NCI-H82 treated with DMSO at 0.1 percent for 48 hours (cell line): ENCODE measurements at regions not wholly inside any gene's neighbourhood (a gene's known extent, or its start where the extent isn't known, plus 50 kb on each side); places are given as distances from the start of the nearest gene placed in this dataset.
"Not testable (repeated sequence)": the region's sequence is repeated elsewhere in the genome, so short reads cannot be mapped to it uniquely, and the experiment has no call there.

ENCODE experiments used
- DNase-seq: peaks from one replicate; lab custom pipeline; 2025; ENCODE audit not compliant: unreplicated experiment; lab: John Stamatoyannopoulos, UW

DNA sequence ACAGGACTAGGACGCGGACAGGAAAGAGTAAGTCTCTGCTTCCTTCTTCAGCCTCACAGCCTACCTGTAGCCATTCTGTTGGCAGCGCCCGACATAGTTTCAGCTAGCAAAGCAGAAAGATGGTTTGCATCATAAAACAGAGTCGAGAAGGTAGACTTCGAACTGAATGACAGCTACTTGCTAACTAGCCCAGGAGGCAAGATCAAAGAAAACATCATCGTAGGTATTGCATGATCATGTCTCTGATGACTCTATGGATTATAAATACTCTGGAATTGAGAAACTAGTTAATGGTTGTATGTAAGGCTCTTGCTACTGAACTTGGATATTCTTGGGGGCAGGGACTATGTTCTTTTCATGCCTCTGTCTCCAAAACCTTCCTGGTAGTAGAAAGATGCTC, 333.1 kb upstream of the KLF3 start:
- DNase-seq = no peak

DNA sequence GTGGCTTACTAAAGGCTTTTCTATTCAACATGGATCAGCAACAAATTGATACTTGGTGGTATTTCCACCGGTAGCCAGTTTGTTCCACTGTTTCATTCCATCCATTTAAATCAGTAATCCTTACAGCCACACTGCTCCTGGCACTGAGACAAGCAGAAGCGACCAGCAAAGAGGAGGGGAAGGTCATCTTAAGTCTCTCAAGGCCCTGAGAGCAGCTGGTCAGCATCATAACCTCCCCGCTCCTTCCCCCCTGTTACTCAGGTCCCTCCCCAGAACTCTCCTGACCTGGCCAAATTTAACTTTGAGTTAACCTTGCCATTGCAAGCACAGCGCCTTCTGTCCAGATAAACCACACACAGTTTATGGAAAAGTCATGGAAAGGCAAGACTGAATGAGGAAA, 331.3 kb upstream of the KLF3 start:
- DNase-seq = no peak

DNA sequence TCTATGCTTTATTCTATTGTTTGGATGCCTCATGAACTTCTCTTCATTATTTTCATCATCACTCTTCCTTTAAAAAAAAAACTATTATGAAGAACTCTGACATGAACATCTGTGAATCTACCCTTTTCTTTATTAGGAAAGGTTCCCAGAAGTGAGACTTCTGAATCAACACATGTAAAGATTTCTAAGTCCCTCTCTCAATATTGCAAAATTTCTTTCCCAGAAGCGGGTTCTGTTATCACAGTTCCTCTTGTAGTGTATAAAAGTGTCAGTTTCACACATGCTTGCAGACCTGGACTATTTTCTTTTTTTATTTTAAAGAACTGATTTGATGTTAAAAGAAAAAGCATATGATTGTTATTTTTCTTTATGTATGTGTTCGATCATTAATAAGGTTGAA, 330.8 kb upstream of the KLF3 start:
- DNase-seq = no peak

DNA sequence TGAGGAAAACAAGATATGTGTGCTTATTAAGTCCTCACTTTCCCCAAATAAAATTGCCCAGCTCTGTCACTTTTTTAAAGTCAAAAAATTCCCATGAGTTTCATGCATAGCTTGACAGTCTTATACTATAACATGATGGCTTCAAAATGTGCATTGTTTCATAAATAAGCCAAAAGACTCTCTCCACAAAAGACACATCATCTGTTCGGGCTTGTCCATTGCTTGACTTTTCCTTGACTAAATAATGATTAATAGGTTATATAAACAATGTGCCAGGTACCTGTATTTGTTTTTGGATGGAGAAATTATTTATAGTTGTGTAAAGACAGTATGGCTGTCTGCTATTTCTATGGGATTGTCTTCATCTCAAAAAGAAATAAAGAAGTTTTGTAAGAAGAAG, 329.2 kb upstream of the KLF3 start:
- no peak for DNase-seq

DNA sequence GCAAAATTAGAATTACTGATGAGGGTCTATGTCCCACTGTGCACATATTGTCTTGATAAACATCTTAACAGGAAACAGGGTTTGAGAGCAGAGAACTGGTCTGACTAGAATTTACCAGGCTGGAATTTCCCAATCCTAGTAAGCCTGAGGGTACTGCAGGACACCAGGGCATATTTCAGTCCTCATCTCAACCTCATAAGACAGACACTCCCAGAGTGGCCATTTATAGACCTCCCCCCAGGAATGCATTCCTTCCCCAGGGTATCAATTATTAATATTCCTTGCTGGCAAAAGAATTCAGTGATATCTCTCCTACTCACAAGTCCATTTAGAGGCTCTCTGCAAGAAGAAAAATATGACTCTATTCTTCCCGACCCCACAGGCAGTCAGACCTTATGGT, 325.1 kb upstream of the KLF3 start:
- not testable (repeated sequence) for DNase-seq

DNA sequence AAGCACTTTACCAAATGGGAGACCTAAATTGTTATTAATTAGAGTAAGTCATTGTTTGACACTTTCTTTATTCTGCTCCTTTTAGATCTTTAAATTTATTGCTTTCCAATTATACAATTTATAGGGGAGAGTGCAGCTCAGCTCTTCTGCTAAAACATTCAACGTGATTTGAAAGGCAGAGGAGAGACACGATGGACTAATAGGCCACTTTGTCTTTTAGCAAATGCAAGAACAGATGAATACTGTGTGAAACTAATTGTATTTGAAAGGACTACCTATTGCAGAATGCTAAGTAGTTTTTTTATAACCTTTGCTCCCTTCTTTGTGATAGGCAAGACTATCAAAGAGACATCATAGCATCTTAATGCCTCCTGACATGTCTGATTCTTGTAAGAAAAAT, 320.4 kb upstream of the KLF3 start:
- no peak for DNase-seq

DNA sequence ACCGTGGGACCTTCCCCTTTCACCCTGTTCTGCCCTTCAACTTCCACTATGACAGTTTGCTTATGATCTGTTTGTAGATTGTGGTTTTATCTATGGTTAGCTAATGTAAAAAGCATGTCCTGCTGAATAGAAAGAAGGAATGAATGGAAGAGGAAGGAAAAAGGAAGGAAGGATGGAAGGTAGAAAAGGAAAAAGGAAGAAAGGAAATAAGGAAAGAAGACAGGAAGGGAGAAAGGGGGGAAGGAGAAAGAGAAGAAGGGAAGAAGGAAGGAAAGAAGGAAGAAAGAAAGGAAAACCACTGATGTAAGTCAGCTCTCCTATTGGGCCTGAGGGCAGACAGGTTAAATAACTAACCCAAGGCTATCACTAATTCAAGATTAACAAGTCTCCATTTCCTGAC, 319.1 kb upstream of the KLF3 start:
- no peak for DNase-seq

DNA sequence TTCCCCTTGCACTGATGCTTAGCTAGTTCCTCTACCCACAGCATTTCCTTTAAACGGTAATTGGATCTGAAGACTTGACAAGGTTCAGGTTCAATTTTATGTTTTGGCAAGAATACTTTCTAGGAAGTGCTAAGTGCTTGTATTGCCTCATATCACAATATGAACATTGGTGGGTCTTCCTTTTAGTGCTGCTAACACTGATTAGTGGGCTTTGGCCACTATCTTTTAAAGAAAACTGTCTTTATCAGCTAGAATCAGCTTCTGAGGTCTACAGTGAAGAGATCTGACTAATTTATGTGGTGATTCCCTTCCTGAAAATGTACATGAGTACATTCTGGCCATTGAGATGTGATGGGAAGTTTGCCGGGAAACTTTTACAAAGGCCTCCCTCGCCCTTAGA, 316.7 kb upstream of the KLF3 start:
- DNase-seq = no peak

DNA sequence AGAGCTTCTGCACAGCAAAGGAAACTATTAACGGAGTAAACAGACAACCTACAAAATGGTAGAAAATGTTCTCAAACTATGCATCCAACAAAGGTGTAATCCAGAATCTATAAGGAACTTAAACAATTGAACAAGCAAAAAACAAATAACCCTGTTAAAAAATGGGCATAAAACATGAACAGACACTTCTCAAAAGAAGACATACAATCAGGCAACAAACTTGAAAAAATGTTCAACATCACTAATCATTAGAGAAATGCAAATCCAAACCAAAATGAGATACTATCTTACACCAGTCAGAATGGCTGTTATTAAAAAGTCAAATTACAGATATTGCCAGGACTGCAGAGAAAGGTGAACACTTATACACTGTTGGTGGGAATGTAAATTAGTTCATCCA, 309.6 kb upstream of the KLF3 start:
- no peak for DNase-seq

DNA sequence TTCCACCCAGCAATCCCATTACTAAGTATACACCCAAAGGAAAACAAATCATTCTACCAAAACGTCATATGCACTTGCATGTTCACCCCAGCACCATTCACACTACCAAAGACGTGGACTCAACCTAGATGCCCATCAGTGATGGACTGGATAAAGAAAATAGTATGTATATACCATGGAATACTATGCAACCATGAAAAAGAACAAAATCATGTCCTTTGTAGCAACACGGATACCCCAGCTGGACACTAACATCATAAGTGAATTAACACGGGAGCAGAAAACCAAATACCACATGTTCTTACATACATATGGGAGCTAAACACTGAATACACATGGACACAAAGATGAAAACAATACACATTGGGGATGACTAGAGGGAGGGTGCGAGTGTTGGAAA, 309.1 kb upstream of the KLF3 start:
- no peak for DNase-seq

DNA sequence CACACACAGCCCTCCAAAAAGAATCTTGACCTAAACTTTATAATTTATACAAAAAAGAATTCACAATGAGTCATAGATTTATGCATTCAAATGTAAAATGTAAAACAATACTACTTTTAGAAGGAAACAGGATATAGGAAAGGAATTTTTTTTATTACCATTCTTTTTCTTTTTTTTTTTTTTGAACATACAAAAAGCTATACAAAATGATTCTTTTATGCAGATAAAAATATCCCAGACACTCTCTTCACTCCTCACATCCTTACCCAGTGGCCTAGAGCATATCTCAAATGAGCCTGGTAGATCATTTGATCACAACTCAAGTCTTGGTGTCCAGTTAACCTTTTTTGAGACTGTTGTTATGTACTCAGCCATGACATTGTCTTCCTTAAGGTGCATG, 307.3 kb upstream of the KLF3 start:
- no peak for DNase-seq

DNA sequence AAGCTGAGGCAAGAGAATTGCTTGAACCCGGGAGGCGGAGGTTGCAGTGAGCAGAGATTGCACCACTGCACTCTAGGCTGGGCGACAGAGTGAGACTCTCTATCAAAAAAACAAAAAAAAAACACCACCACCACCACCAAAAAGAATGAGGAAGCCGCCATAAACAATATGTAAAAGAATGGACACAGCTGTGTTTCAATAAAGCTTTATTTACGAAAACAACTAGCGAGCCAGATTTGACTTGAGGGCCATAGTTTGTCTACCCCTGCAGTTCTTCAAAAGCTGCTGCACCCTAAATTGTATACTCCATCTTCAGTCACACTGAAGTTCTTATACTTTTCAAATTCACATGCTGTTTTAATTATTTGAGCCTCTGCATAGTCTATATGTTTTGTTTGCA, 306.5 kb upstream of the KLF3 start:
- DNase-seq = no peak

DNA sequence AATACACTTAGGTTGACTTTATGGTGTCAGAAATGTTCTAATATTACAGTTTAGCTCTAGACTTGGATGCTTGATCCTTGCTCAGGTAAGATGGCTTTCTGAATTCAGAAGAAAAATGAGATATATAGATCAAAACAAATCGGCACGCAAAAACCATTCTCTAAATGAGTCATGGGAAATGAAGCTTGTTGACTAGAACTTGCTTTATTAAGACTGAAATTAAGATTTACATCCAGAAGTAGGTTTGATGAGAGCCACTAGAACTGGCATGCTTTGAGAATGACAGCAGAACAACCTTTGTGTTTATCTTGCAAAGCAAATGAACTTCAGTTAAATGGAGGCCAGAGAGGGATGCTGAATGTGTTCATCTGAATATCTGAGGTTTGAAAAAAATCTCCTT, 304.9 kb upstream of the KLF3 start:
- no peak for DNase-seq

DNA sequence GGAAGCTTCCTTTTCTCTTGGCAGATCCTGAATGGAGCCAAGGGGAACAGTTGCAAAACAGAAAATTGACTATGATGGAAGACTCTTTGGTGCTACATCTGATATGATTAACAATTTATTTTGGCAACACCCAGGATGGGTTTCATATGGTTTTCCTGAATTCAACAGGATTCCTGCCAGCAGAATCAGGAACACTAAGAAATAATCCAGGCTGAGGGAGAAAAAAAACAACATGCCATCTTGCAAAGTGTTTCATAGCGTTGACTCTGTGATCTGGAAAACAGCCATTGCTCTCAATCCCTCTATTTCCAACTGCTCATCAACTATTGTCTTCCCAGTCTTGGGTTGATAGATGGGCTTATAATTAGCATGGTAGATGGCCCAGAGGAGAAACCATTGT, 303.8 kb upstream of the KLF3 start:
- DNase-seq = no peak

DNA sequence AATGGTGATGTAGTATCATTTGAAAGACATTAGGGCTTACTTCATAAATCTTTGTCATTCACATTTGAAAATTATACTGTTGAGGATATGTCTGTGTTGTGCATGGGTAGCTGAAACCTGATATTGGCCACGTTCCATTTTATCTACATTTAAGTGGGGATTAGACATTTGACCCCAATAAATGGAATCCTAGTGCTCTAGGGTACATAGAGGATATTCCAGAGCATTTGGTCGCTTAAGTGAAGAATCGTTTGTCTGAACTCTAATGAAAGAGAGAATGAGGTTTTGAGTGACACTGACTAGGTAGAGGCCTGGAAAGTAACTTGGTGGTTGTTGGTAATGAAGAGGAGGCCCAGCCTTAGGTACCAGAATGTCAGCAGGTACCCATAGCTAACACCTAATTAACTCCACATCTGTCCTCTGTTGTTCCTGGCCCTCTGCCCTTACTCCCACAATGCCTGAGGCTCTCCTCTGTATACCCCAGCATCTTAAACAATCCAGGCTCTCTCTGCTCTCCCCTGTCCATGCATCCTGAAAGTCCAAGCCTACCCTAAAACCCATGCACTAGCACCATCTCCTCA, 299.5 kb upstream of the KLF3 start:
- DNase-seq = no peak

DNA sequence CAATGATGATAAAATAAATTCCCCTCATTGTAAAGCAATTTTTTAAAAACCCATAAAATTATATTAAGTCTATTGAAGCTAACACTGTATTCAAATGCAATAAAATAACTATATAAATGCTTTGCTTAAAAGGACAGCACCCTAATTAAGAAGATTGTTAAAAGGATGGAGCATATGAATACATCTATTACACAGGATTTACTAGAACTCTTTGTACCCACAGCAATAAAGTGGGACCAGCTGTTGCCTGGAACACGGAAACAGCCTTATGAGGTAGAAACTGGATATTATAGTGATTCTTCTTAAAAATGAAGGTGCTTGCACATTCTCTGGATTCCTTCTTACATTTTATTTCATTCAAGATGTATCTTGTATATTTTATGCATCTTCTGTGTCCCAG, 298.7 kb upstream of the KLF3 start:
- no peak for DNase-seq

DNA sequence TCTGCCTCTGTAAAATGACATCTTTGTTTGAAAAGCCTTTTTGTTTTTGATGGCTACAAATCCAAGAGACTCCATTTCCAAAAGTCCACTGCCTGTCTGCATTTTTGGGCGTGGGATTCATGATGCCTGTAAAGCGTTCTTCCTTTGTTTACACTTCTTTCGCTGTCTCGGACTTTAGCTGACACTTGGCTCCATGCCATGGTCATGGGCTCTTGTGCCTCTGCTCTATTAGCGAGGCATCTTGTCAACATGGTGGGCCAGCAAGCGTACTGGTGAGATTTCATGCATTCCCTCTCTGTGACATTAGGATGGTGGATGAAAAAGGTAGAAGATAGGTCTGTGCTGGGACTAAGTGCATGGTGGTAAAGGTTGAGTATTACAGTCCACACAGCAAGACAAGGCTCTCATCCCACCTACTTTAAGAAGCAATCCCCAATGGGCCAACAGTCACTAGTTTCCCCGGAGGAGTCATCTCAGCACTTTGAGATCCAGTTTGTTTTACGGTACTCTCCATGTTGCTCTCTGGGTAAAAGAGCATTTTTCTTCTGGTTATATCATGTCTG, 298.2 kb upstream of the KLF3 start:
- DNase-seq = no peak

DNA sequence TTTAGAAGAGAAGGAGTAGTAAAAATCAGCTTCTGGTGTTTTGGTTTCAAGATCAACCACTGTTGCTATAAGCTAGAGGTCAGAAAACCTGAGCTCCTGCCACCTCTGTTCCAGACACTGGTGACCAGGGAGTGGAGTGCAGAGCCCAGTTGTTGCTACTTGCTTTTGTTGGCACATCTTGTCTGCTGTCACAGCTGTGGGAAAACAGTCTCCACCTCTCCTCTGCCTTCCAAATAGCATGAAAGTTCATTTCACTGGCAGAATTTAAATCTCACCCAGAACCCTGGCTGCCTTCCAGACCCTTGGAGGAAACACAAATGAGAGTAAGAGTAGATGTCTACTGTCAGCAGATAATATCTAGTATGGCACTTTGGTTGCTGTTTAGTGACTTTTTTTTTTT, 297.5 kb upstream of the KLF3 start:
- DNase-seq = no peak

DNA sequence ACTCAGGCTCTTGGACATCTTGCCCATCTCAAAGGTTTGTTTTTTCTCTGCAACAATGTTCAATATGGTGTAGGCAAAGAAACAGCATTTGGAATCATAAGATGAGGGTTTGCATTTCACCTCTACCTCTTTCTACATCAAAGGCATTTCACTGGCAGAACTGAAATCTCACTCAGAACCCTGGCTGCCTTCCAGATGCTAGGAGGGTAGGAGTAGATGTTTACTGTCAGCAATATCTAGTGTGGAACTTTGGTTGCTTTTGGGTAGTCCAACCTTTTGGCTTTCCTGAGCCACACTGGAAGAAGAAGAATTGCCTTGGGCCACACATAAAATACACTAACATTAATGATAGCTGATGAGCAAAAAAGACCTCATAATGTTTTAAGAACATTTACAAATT, 297.0 kb upstream of the KLF3 start:
- no peak for DNase-seq

DNA sequence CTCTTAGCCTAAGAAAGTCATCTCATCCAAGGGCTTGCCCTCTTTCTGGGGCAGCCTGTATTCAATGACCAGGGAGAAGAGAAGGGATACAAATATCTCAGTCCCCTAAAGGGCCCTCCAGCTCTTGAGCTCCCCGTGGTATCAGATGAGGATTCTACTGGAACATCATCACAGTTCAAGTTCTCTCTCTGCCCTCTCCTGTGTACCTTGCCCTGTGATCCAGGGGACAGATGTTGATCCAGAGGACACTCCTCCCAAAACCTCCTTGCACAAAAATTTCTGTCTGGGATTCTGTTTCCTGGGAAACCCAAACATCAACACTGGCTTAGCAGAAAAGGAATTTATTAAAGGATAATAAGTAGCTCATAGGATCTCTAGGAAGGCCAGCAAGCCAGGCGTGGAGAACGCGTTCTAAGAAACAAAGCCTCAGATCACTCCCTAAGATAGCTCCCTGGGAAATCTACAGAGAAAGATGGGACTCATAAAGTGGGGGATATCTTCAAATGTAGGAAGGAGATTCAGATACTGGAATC, 296.3 kb upstream of the KLF3 start:
- DNase-seq = no peak

DNA sequence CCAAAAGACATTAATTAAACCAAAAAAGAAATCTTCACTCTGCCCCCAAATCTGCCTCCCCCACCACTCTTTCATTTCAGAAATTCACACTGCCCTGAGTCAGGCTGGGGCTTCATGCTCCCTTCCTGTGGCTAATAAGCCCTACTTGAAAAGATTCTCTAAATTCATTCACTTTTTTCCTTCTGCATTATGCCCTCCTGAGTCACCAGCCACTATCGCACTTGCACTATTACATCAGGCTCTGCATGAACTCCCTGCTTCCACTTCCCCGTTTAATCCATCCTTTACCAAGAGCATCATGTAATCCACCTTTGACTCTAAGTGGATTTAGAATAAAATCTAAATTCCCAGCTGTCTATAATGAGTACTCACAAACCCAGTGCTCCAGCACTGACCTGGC, 295.4 kb upstream of the KLF3 start:
- DNase-seq = no peak

DNA sequence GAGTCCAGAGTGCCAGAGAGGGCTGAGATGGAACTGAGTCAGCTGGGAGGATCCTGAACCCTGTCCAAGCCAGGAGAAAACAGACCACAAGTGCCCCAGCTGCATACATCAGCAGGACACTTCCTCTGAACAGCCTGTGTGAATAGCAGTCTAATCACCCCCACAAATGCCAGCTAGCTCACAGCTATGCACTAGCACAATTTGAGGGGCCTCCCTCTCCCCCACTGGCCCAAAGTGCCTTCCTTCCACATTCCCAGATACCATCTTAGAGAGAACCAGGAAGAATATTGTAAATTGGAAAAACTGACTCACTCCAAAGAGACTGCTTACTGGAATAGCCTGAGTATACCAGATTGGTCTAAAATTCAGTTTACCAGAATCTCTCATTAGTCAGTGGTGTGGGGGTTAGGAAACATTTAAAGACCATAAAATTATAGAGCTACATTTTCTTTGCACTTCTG, 292.6 kb upstream of the KLF3 start:
- DNase-seq = no peak

DNA sequence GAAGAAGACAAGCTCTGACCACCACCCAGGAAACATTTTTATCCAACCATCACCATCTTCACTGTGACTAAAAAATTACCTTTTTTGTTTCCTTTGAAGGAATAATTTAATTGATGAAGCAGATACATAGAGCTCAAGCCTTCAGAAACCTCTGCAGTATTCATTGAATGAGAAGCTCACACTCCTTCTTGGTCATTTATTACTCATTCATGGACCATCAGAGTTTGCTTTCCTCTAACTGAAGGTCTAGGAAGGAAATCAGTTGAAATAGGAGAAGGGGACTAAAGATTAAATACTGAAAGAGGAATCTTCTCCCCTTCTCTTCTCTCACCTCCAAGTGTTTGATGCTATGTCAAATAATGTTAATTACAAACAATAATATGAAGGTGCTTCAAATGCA, 290.6 kb upstream of the KLF3 start:
- DNase-seq = no peak
